ENCODE measurements at regions not wholly inside any gene's neighbourhood (a gene's known extent, or its start where the extent isn't known, plus 50 kb on each side); places are given as distances from the start of the nearest gene placed in this dataset.

- TF ChIP-seq CTCF (CRISPR knock-in tag; IDR thresholded peaks at IDR 0.05) (no peak), ZNF7 (CRISPR knock-in tag; IDR thresholded peaks at IDR 0.05) (no peak), HOXA7 (CRISPR knock-in tag; IDR thresholded peaks at IDR 0.05) (no peak), BHLHE40 (IDR thresholded peaks at IDR 0.05; ENCODE audit: low read length) (no peak), SNAPC5 (CRISPR knock-in tag; IDR thresholded peaks at IDR 0.05; ENCODE audit: borderline replicate concordance) (no peak), SP5 (CRISPR knock-in tag; IDR thresholded peaks at IDR 0.05; ENCODE audit: borderline replicate concordance, low read depth) (no peak), RFX5 (IDR thresholded peaks at IDR 0.05; ENCODE audit: low read depth, low read length) (no peak), ZNF619 (CRISPR knock-in tag; IDR thresholded peaks at IDR 0.05) (no peak), ZBTB25 (CRISPR knock-in tag; IDR thresholded peaks at IDR 0.05) (no peak), SIN3B (IDR thresholded peaks at IDR 0.05; ENCODE audit: low read length) (no peak), USF2 (IDR thresholded peaks at IDR 0.05; ENCODE audit: low read depth, low read length) (no peak), USF2 (CRISPR knock-in tag; IDR thresholded peaks at IDR 0.05; ENCODE audit: borderline replicate concordance) (no peak), ZNF333 (CRISPR knock-in tag; IDR thresholded peaks at IDR 0.05; ENCODE audit: borderline replicate concordance) (no peak)
These were observed 85.6 kb upstream of the ARAP3 start for GRCh38 chr5:141767671-141768070.

All from HepG2 (cell line).